ENCODE measurements at regions not wholly inside any gene's neighbourhood (a gene's known extent, or its start where the extent isn't known, plus 50 kb on each side); places are given as distances from the start of the nearest gene placed in this dataset.

GRCh38 chr6:109237077-109237985 lies 142.0 kb downstream of the CEP57L1 start:
- TF ChIP-seq, protein P1, sequence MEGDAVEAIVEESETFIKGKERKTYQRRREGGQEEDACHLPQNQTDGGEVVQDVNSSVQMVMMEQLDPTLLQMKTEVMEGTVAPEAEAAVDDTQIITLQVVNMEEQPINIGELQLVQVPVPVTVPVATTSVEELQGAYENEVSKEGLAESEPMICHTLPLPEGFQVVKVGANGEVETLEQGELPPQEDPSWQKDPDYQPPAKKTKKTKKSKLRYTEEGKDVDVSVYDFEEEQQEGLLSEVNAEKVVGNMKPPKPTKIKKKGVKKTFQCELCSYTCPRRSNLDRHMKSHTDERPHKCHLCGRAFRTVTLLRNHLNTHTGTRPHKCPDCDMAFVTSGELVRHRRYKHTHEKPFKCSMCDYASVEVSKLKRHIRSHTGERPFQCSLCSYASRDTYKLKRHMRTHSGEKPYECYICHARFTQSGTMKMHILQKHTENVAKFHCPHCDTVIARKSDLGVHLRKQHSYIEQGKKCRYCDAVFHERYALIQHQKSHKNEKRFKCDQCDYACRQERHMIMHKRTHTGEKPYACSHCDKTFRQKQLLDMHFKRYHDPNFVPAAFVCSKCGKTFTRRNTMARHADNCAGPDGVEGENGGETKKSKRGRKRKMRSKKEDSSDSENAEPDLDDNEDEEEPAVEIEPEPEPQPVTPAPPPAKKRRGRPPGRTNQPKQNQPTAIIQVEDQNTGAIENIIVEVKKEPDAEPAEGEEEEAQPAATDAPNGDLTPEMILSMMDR (IDR thresholded peaks at IDR 0.05): no peak
- no peak for TF ChIP-seq POLR2A (IDR thresholded peaks at IDR 0.05)
